Astrocyte of the cerebellum (primary cell): ENCODE measurements at regions not wholly inside any gene's neighbourhood (a gene's known extent, or its start where the extent isn't known, plus 50 kb on each side); places are given as distances from the start of the nearest gene placed in this dataset.

Source experiments
- DNase-seq: peaks from one replicate; pipeline ENCODE4 v3.0.0-alpha.2; 2011; ENCODE audit warnings: low read depth
- H3K4me3 ChIP-seq: 2 replicates; pipeline ENCODE4 v1.5.1; 2011; ENCODE audit warnings: mild to moderate bottlenecking, low read depth, low read length, moderate library complexity
- CTCF ChIP-seq: IDR thresholded peaks from 2 replicates; pipeline ENCODE4 v1.5.1; 2012; ENCODE audit warnings: low read length, low read depth, moderate library complexity, mild to moderate bottlenecking; ENCODE audit errors: missing control alignments
- in situ Hi-C: cut with HindIII; loops from 2 replicates; pipeline ENCODE4 v1.10.0; 2017; ENCODE audit warnings: low sequenced_read_pairs

GRCh38 chr2:16290311-16291020 lies 350.1 kb downstream of the MYCN start:
- H3K4me3 ChIP-seq = no peak overlapping the region
- TF ChIP-seq CTCF = no peak
- no peak for DNase-seq
- in situ Hi-C loops = no loop called here

DNA sequence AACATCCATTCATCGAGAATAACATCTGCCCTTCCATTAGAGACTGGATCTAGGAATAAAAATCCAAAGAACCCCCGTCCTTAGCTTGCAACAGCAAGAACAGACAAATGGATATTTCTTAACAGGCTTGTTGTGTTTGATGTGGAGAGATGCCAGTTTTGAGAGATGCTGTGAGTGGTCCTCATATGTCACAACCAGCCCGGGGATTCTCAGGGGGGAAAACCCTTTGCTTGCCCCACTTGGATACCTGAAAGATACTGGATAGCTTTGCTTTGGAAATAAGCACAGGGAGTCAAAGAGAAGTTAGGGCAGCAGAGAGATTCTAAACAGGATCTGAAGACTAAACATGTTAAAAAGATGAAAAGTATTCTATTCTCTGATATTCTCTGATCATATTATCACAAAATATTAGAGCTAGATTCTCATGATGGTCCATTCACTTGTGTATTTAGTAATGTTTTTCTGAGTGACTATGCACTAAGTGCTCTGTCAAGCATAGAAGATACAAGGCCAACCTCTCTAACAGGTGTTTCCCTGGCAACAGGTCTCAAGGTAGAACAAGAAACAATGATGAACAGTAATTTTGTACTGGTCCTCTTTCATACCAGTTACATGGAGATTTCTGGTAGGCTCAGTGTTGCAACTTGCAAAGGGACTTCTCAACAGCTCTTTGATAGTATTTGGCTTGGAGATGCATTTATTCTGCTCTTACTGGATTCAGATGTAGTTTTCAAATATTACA lies 348.2 kb downstream of the MYCN start:
- no peak for TF ChIP-seq CTCF
- DNase-seq = no peak
- in situ Hi-C loops = no loop called here
- H3K4me3 ChIP-seq = no peak overlapping the region

DNA sequence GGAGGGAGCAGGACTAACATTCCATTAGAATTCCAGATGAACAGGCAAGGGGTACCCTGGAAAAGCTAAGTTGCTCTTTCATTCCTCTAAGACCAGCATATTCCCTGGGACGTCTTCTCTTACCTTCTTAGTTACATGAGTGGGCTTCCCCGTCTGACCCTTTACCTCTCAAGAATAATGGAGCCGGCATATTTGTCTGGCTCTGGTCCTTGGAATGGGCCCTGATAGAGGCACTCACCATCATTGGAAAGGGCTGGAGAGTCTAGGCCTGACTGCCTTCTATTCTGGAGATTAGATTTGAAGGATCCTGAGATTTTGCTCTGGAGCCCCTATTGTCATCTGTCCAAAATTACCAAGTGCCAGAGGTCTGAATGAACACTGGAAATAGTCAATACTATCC lies 347.5 kb downstream of the MYCN start:
- no peak for DNase-seq
- TF ChIP-seq CTCF = no peak
- in situ Hi-C loops = no loop called here
- H3K4me3 ChIP-seq = no peak overlapping the region

DNA sequence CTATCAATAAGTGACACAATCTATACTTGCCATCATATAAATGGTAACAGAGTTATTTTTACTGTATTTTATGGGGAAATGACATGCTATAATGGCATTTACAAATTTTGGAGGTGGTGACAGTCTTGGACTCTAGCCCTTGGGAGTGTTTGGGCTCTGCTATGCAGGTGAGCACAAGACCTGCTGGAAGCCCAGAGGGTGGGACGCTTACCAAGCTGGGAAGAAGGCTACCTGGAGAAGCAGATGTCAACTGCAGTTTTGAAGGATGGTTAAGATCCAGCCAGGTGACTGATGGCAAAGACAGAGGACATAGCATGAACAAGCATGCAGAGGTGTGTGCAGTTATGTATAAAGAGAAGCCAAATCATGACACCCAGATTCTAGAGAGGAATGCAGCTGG lies 346.9 kb downstream of the MYCN start:
- DNase-seq = no peak
- no peak overlapping the region for H3K4me3 ChIP-seq
- TF ChIP-seq CTCF = no peak
- in situ Hi-C loops = no loop called here

DNA sequence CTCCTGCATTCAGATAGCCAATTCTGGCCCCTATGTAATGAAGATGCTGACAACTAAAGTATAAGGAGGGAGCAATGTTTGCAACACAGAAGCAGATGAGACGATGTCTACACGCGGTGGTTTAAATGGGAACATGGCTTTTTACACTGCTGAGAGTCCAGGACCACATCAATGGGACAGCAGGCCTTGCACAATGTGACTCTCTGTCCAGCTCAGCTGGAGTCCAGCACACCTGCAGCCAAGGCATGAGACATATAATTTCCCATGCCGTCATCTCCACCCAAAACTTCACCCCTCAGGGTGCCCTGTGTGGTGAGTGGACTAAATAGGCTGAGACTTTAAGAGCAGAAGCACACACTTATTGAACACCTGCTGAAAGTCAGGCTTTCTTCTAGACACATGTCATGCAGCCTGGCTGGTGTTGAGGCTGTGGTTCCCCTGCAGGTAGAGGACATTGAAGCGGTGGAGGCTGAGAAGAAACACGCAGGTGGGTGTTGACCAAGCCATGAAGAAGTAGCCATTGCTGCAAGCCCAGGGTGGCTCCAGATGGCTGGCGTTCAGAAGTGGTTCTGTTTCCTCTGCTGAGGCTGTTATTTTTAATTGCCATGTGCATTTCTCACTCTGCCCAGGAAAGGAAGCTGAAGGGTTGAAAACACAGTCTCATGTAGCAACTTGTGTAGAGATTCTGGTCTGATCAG lies 345.6 kb downstream of the MYCN start:
- no peak for DNase-seq
- TF ChIP-seq CTCF = no peak
- in situ Hi-C loops = no loop called here
- no peak overlapping the region for H3K4me3 ChIP-seq

GRCh38 chr2:16284941-16285625 lies 344.7 kb downstream of the MYCN start:
- no peak overlapping the region for H3K4me3 ChIP-seq
- no peak for DNase-seq
- in situ Hi-C loops = no loop called here
- TF ChIP-seq CTCF = no peak
